Sigmoid colon (tissue), 6 donors: ENCODE measurements at regions not wholly inside any gene's neighbourhood (a gene's known extent, or its start where the extent isn't known, plus 50 kb on each side); places are given as distances from the start of the nearest gene placed in this dataset.

Experiments
- DNase-seq: peaks from one replicate; pipeline ENCODE4 v3.0.0-alpha.2; 2019
- H3K27ac ChIP-seq, 4 donors: fragments of 200-600 bp; sonication (generic); one replicate each; pipeline ENCODE4 v1.5.1; 2016 to 2019; ENCODE audit warnings: mild to moderate bottlenecking in 1 of 4
- H3K27me3 ChIP-seq, 3 donors: fragments of 200-600 bp; sonication (generic); one replicate each; pipeline ENCODE4 v1.5.1; 2019; ENCODE audit warnings: mild to moderate bottlenecking in 1 of 3
- H3K36me3 ChIP-seq, 4 donors: fragments of 200-600 bp; sonication (generic); one replicate each; pipeline ENCODE4 v1.5.1; 2016 to 2019
- H3K4me1 ChIP-seq, 4 donors: fragments of 200-600 bp; sonication (generic); one replicate each; pipeline ENCODE4 v1.5.1; 2017 to 2019
- H3K4me3 ChIP-seq, 4 donors: fragments of 200-600 bp; sonication (generic); one replicate each; pipeline ENCODE4 v1.5.1; 2017 to 2019; ENCODE audit warnings: mild to moderate bottlenecking in 2 of 4, moderate library complexity in 1 of 4
- H3K9me3 ChIP-seq, 4 donors: fragments of 200-600 bp in 3 of 4; sonication (generic) in 3 of 4; one replicate each; pipeline versions ENCODE4 v1.5.1 to v1.6.1; 2013 to 2019
- CTCF ChIP-seq, 4 experiments: fragments of 450-650 bp in 3 of 4; fragments of 200-600 bp in 1 of 4; IDR thresholded peaks; one replicate each; pipeline ENCODE4 v1.5.1; 2016 to 2019; ENCODE audit warnings: antibody characterized with exemption in 4 of 4, mild to moderate bottlenecking in 3 of 4, moderate library complexity in 2 of 4
- EP300 ChIP-seq, 4 donors: sonication (generic); formaldehyde crosslinking; IDR thresholded peaks; one replicate each; pipeline ENCODE4 v1.6.1; 2017; ENCODE audit warnings: antibody characterized with exemption in 4 of 4
- POLR2A ChIP-seq, 2 donors: fragments of 450-650 bp; IDR thresholded peaks; one replicate each; pipeline ENCODE4 v1.6.1; 2016; ENCODE audit warnings: antibody characterized with exemption in 2 of 2, mild to moderate bottlenecking in 2 of 2, moderate library complexity in 2 of 2
- POLR2AphosphoS5 ChIP-seq, 4 donors: sonication (generic); formaldehyde crosslinking; IDR thresholded peaks; one replicate each; pipeline ENCODE4 v1.6.1; 2017; ENCODE audit warnings: antibody characterized with exemption in 4 of 4
- WGBS, 2 donors: extraction: QIAGEN DNeasy Blood & Tissue Kit; methylation state at CpG; one replicate each; pipeline ENCODE4 v1.1.7; 2013; 5-methylcytosine and 5-hydroxymethylcytosine counted together
- intact Hi-C: fragments of 100-400 bp; cut with DNase I; formaldehyde crosslinking; loops from one replicate; pipeline ENCODE4 v1.15.1; 2023
- donor health status: healthy with polysubstance abuse.
- donor health status: healthy.

DNA sequence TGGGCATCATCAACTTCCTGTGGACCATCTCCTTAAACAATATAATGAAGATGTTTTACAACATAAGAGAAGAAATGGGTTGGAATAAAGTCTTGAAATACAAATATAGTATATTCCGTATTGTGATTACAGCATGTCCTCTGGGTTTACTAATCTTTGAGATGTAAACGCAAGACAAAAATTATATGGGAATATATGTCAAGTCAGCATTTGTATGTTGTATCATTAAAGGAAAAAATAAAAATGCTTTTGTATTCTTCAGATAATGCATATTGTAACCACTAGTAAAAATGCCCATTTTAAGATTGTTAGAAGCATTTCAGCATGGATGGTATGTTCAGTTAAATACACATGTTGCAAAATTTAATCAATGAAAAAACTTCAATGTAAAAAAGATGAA is 893.3 kb downstream of the FLRT2 start:
- H3K27ac ChIP-seq = no peak overlapping the region
- TF ChIP-seq POLR2A (IDR thresholded peaks at IDR 0.05) (no peak), CTCF (IDR thresholded peaks at IDR 0.05) (no peak)
- H3K4me3 ChIP-seq = no peak overlapping the region
- no peaks in the 10 kb centered on the region for H3K9me3 ChIP-seq
- DNase-seq = no peak
- intact Hi-C loops = no loop called here
- no peaks in the 10 kb centered on the region for H3K36me3 ChIP-seq
- H3K27me3 ChIP-seq = no peaks in the 10 kb centered on the region
- peaks cover 0 to 6% (median 0%) of the 10 kb centered on the region in 4 donors for H3K4me1 ChIP-seq
- 46 to 47% methylated on average over 2 of the region's 2 CpGs for WGBS, 2 donors

GRCh38 chr14:86420131-86420530 is 890.2 kb downstream of the FLRT2 start:
- no peaks in the 10 kb centered on the region for H3K27me3 ChIP-seq
- intact Hi-C loops = no loop called here

GRCh38 chr14:86414146-86414545 is 884.2 kb downstream of the FLRT2 start:
- H3K27ac ChIP-seq = no peak overlapping the region
- H3K4me1 ChIP-seq = no peaks in the 10 kb centered on the region
- no peak for DNase-seq
- no peaks in the 10 kb centered on the region for H3K9me3 ChIP-seq
- no peaks in the 10 kb centered on the region for H3K27me3 ChIP-seq
- H3K4me3 ChIP-seq = no peak overlapping the region
- no peak for TF ChIP-seq POLR2A (IDR thresholded peaks at IDR 0.05)
- TF ChIP-seq CTCF (IDR thresholded peaks at IDR 0.05) = no peak
- no peak for TF ChIP-seq EP300 (IDR thresholded peaks at IDR 0.05)
- TF ChIP-seq POLR2AphosphoS5 (IDR thresholded peaks at IDR 0.05) = no peak
- no peaks in the 10 kb centered on the region for H3K36me3 ChIP-seq
- intact Hi-C loops = no loop called here
- WGBS, 2 donors = 91 to 92% methylated on average over 1 of the region's 1 CpG

More at GRCh38 chr14:86420131-86420530, 890.2 kb downstream of the FLRT2 start:
- Histone ChIP-seq H3K4me1 (peaks cover 0 to 6% (median 0%) of the 10 kb centered on the region in 4 donors), H3K9me3 (no peaks in the 10 kb centered on the region), H3K36me3 (no peaks in the 10 kb centered on the region), H3K27ac (no peak overlapping the region), H3K4me3 (no peak overlapping the region)
- TF ChIP-seq CTCF (IDR thresholded peaks at IDR 0.05) (no peak), POLR2AphosphoS5 (IDR thresholded peaks at IDR 0.05) (no peak), POLR2A (IDR thresholded peaks at IDR 0.05) (no peak), EP300 (IDR thresholded peaks at IDR 0.05) (no peak)
- no peak for DNase-seq

DNA sequence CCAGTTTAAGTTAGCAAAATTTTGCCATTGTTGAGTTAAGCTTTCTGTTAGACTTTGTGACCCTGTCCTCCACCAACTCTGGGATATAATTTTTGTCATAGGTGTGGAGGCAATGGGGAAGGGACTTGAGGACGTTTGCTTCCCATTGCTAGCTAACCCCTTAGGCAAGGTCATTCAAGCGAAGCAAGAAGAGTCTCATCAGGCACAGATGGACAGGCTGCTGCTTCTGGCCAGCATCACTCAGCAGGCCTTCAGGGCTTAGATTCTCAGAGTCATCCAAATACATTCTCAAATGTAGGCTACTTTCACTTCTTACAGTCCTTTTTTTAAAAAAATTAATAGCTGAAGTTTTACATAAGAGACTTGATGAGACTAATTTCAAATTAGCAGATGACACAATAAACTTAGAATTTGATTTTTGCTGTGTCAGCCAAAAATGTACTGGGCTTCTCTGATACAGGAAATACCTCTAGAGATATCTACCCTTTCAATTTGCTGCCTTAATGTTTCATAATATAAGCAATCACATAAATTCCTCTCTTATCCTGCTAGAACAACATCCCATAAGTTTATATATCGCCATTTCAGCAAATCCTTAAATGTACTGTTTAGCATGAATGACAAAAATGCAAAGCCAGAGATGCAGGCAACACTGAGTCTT is 875.2 kb downstream of the FLRT2 start:
- WGBS, 2 donors = 55 to 64% methylated on average over 3 of the region's 3 CpGs

More for the DNA sequence above, 875.2 kb downstream of the FLRT2 start:
- Histone ChIP-seq H3K4me1 (no peaks in the 10 kb centered on the region), H3K4me3 (no peak overlapping the region), H3K36me3 (no peaks in the 10 kb centered on the region), H3K9me3 (no peaks in the 10 kb centered on the region), H3K27me3 (no peaks in the 10 kb centered on the region), H3K27ac (no peak overlapping the region)
- no peak for TF ChIP-seq POLR2AphosphoS5 (IDR thresholded peaks at IDR 0.05)
- no peak for TF ChIP-seq CTCF (IDR thresholded peaks at IDR 0.05)
- no peak for TF ChIP-seq POLR2A (IDR thresholded peaks at IDR 0.05)
- TF ChIP-seq EP300 (IDR thresholded peaks at IDR 0.05) = no peak
- intact Hi-C loops = no loop called here
- no peak for DNase-seq
